OCI-LY7 (cell line): ENCODE measurements at regions not wholly inside any gene's neighbourhood (a gene's known extent, or its start where the extent isn't known, plus 50 kb on each side); places are given as distances from the start of the nearest gene placed in this dataset.

Source experiments
- EZH2phosphoT487 ChIP-seq: fragments of 200-600 bp; sonication (generic); IDR thresholded peaks from 2 replicates; pipeline ENCODE4 v1.6.1; 2018; ENCODE audit warnings: low read depth, borderline replicate concordance, mild to moderate bottlenecking, mixed run types, antibody characterized with exemption, low read length, moderate library complexity, mixed read lengths
- TF ChIP-seq, protein P1 (sequence below): fragments of 200-600 bp; sonication (generic); conservative IDR thresholded peaks from 2 replicates; pipeline ENCODE4 v1.5.1; 2014; ENCODE audit warnings: mild to moderate bottlenecking, antibody characterized with exemption, low read length, moderate library complexity, mixed read lengths

DNA sequence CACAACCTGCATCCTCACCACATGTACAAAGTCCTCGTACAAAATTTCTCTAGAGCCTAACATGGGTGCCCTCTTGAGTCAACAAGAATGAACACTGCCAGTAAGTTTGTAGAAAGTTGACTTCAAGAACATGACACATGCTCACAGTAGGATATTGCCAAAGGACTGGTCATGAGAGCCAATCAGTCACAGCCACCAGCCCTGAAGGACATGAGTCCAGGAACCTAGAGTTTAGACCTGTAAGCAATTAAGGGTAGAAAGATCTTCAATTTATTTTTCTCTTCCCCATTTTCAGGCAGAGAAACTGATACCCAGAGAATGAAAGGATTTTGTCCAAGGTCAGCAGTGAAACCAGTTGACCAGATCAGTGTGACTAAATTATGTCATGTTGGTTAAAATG lies 96.1 kb downstream of the MAFB start:
- TF ChIP-seq, protein P1, sequence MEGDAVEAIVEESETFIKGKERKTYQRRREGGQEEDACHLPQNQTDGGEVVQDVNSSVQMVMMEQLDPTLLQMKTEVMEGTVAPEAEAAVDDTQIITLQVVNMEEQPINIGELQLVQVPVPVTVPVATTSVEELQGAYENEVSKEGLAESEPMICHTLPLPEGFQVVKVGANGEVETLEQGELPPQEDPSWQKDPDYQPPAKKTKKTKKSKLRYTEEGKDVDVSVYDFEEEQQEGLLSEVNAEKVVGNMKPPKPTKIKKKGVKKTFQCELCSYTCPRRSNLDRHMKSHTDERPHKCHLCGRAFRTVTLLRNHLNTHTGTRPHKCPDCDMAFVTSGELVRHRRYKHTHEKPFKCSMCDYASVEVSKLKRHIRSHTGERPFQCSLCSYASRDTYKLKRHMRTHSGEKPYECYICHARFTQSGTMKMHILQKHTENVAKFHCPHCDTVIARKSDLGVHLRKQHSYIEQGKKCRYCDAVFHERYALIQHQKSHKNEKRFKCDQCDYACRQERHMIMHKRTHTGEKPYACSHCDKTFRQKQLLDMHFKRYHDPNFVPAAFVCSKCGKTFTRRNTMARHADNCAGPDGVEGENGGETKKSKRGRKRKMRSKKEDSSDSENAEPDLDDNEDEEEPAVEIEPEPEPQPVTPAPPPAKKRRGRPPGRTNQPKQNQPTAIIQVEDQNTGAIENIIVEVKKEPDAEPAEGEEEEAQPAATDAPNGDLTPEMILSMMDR = no peak
- no peak for TF ChIP-seq EZH2phosphoT487
